DND-41 (cell line): ENCODE measurements at regions not wholly inside any gene's neighbourhood (a gene's known extent, or its start where the extent isn't known, plus 50 kb on each side); places are given as distances from the start of the nearest gene placed in this dataset.

Source experiments
- ATAC-seq: fragments of 200-7000 bp; cut with Tn5 transposase; 3 replicates; pipeline ENCODE4 v1.9.1; 2021; ENCODE audit warnings: low read depth; ENCODE audit not compliant: insufficient read depth
- DNase-seq: peaks from one replicate; pipeline ENCODE4 v3.0.0-alpha.2; 2020
- H2AFZ ChIP-seq: 2 replicates; pipeline ENCODE4 v1.6.0; 2012; ENCODE audit warnings: low read depth, low read length
- H3K27ac ChIP-seq: 2 replicates; pipeline ENCODE4 v1.5.1; 2012; ENCODE audit warnings: low read length, inconsistent platforms
- H3K27me3 ChIP-seq: fragments of 200-600 bp; sonication (generic); 2 replicates; pipeline ENCODE4 v1.6.0; 2012; ENCODE audit warnings: low read length, mild to moderate bottlenecking, inconsistent platforms; ENCODE audit not compliant: insufficient read depth, poor library complexity
- H3K36me3 ChIP-seq: 2 replicates; pipeline ENCODE4 v1.5.1; 2012; ENCODE audit warnings: low read length, inconsistent platforms; ENCODE audit not compliant: insufficient read depth
- H3K4me1 ChIP-seq: 2 replicates; pipeline ENCODE4 v1.5.1; 2012; ENCODE audit warnings: mild to moderate bottlenecking, low read length; ENCODE audit not compliant: insufficient read depth
- H3K4me2 ChIP-seq: 2 replicates; pipeline ENCODE4 v1.6.0; 2012; ENCODE audit warnings: mild to moderate bottlenecking, moderate library complexity, low read length, inconsistent platforms; ENCODE audit not compliant: insufficient read depth
- H3K4me3 ChIP-seq, 2 experiments: fragments of 200-600 bp in 1 of 2; shearing (Covaris generic) in 1 of 2; 2 replicates each; pipeline ENCODE4 v1.5.1; 2012 to 2016; ENCODE audit warnings: inconsistent platforms in 2 of 2, low read length in 2 of 2, mild to moderate bottlenecking in 2 of 2, low read depth in 1 of 2, moderate library complexity in 1 of 2
- H3K79me2 ChIP-seq: 2 replicates; pipeline ENCODE4 v1.6.0; 2012; ENCODE audit warnings: low read length, inconsistent platforms; ENCODE audit not compliant: insufficient read depth
- H3K9ac ChIP-seq: 2 replicates; pipeline ENCODE4 v1.6.0; 2012; ENCODE audit warnings: low read depth, mild to moderate bottlenecking, inconsistent platforms, low read length, moderate library complexity
- H3K9me3 ChIP-seq: 2 replicates; pipeline ENCODE4 v1.5.1; 2012; ENCODE audit warnings: low read length, moderate library complexity, mild to moderate bottlenecking, inconsistent platforms; ENCODE audit not compliant: insufficient read depth, severe bottlenecking
- H4K20me1 ChIP-seq: 2 replicates; pipeline ENCODE4 v1.6.0; 2012; ENCODE audit warnings: low read length; ENCODE audit not compliant: insufficient read depth
- CTCF ChIP-seq: IDR thresholded peaks from 2 replicates; pipeline ENCODE4 v1.5.1; 2012; ENCODE audit warnings: borderline replicate concordance, low read length, moderate library complexity, mild to moderate bottlenecking; ENCODE audit not compliant: poor library complexity, severe bottlenecking; ENCODE audit errors: extremely low read depth
- EZH2 ChIP-seq: IDR thresholded peaks from 3 replicates; pipeline ENCODE4 v1.6.1; 2012; ENCODE audit warnings: borderline replicate concordance, low read depth, mild to moderate bottlenecking, moderate library complexity, low read length, inconsistent platforms; ENCODE audit not compliant: severe bottlenecking

- no peak overlapping the region for H3K4me2 ChIP-seq
- no peak overlapping the region for H3K9ac ChIP-seq
- no peaks in the 10 kb centered on the region for H3K36me3 ChIP-seq
- H3K4me3 ChIP-seq, result no peak overlapping the region
- no peaks in the 10 kb centered on the region for H3K9me3 ChIP-seq
- TF ChIP-seq EZH2, result no peak
- TF ChIP-seq CTCF, result no peak
- DNase-seq (no peak), ATAC-seq (no peak)
- H4K20me1 ChIP-seq, result no peaks in the 10 kb centered on the region
- no peaks in the 10 kb centered on the region for H3K79me2 ChIP-seq
- no peak overlapping the region for H3K27ac ChIP-seq
- H3K4me1 ChIP-seq, result no peaks in the 10 kb centered on the region
- H2AFZ ChIP-seq, result no peak overlapping the region
- H3K27me3 ChIP-seq, result peaks cover 7% of the 10 kb centered on the region
Observed at GRCh38 chr18:24674605-24675004, 214.2 kb downstream of the HRH4 start.

GRCh38 chr18:24677011-24677410, 216.6 kb downstream of the HRH4 start:
- Histone ChIP-seq H3K4me2 (no peak overlapping the region), H3K27ac (no peak overlapping the region), H3K4me3 (no peak overlapping the region), H3K36me3 (no peaks in the 10 kb centered on the region), H4K20me1 (no peaks in the 10 kb centered on the region), H3K9ac (no peak overlapping the region), H3K9me3 (no peaks in the 10 kb centered on the region), H3K27me3 (peaks cover 7% of the 10 kb centered on the region), H3K79me2 (no peaks in the 10 kb centered on the region), H2AFZ (no peak overlapping the region), H3K4me1 (no peaks in the 10 kb centered on the region)
- no peak for TF ChIP-seq EZH2
- TF ChIP-seq CTCF, result no peak
- DNase-seq (no peak), ATAC-seq (no peak)

GRCh38 chr18:24678107-24678506, 217.7 kb downstream of the HRH4 start:
- Histone ChIP-seq H4K20me1 (no peaks in the 10 kb centered on the region), H2AFZ (no peak overlapping the region), H3K9ac (no peak overlapping the region), H3K36me3 (no peaks in the 10 kb centered on the region), H3K4me1 (no peaks in the 10 kb centered on the region), H3K4me3 (no peak overlapping the region), H3K27me3 (peaks cover 7% of the 10 kb centered on the region), H3K4me2 (no peak overlapping the region), H3K9me3 (no peaks in the 10 kb centered on the region), H3K27ac (no peak overlapping the region), H3K79me2 (no peaks in the 10 kb centered on the region)
- DNase-seq (no peak), ATAC-seq (no peak)
- no peak for TF ChIP-seq CTCF
- no peak for TF ChIP-seq EZH2

GRCh38 chr18:24678626-24679025, 218.2 kb downstream of the HRH4 start:
- Histone ChIP-seq H3K27me3 (peaks cover 7% of the 10 kb centered on the region), H3K4me3 (no peak overlapping the region), H3K4me1 (no peaks in the 10 kb centered on the region), H3K9ac (no peak overlapping the region), H2AFZ (no peak overlapping the region), H3K36me3 (no peaks in the 10 kb centered on the region), H4K20me1 (no peaks in the 10 kb centered on the region), H3K9me3 (no peaks in the 10 kb centered on the region), H3K79me2 (no peaks in the 10 kb centered on the region), H3K27ac (no peak overlapping the region), H3K4me2 (no peak overlapping the region)
- DNase-seq (no peak), ATAC-seq (no peak)
- TF ChIP-seq CTCF (no peak), EZH2 (no peak)
